Endothelial cell of umbilical vein (primary cell): ENCODE measurements at regions not wholly inside any gene's neighbourhood (a gene's known extent, or its start where the extent isn't known, plus 50 kb on each side); places are given as distances from the start of the nearest gene placed in this dataset.

ENCODE experiments used
- EZH2 ChIP-seq: IDR thresholded peaks from 2 replicates; pipeline ENCODE4 v1.6.1; 2012; ENCODE audit warnings: borderline replicate concordance, low read depth, mild to moderate bottlenecking, moderate library complexity, low read length, inconsistent platforms; ENCODE audit not compliant: severe bottlenecking
- POLR2A ChIP-seq: IDR thresholded peaks from 2 replicates; pipeline ENCODE4 v1.6.1; 2012; ENCODE audit warnings: low read depth, mild to moderate bottlenecking, control low read depth, low read length
- TF ChIP-seq, protein P1 (sequence below), 2 donors: IDR thresholded peaks; 1 replicate in 1 of 2; 2 replicates in 1 of 2; pipeline ENCODE4 v1.5.1; 2011; ENCODE audit warnings: low read length in 2 of 2, mild to moderate bottlenecking in 2 of 2, moderate library complexity in 2 of 2, control low read depth in 1 of 2, inconsistent platforms in 1 of 2, low read depth in 1 of 2; ENCODE audit not compliant: insufficient read depth in 1 of 2; ENCODE audit errors: extremely low read depth in 1 of 2
- TF ChIP-seq, protein P2 (sequence below): IDR thresholded peaks from 2 replicates; pipeline ENCODE4 v1.6.1; 2011; ENCODE audit not compliant: insufficient read depth, insufficient read length

DNA sequence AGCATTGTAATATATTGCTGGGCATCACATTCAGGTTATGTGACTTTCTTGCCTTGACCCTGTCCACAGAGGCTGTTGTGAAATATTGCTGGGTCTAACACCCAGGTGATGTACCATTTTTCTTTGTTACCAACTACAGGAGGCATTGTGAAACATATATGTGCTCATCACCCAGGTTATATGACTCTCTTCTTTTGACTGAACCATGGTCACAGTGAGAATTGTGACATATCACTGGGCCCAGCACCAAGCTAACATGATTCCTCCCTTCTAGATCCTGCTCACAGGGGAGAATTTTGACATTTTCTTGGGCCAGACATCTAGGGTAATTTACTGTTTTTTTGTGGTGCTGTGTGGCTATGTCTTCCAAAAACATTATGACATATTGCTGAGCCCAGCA is 326.7 kb downstream of the RPS4Y2 start:
- TF ChIP-seq, protein P1, sequence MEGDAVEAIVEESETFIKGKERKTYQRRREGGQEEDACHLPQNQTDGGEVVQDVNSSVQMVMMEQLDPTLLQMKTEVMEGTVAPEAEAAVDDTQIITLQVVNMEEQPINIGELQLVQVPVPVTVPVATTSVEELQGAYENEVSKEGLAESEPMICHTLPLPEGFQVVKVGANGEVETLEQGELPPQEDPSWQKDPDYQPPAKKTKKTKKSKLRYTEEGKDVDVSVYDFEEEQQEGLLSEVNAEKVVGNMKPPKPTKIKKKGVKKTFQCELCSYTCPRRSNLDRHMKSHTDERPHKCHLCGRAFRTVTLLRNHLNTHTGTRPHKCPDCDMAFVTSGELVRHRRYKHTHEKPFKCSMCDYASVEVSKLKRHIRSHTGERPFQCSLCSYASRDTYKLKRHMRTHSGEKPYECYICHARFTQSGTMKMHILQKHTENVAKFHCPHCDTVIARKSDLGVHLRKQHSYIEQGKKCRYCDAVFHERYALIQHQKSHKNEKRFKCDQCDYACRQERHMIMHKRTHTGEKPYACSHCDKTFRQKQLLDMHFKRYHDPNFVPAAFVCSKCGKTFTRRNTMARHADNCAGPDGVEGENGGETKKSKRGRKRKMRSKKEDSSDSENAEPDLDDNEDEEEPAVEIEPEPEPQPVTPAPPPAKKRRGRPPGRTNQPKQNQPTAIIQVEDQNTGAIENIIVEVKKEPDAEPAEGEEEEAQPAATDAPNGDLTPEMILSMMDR (IDR thresholded peaks at IDR 0.05; ENCODE audit: extremely low read depth in 1 of 2, insufficient read depth in 1 of 2, low read depth in 1 of 2, low read length in 2 of 2) = no peak
- TF ChIP-seq POLR2A (no peak), EZH2 (no peak)
- TF ChIP-seq, protein P2, sequence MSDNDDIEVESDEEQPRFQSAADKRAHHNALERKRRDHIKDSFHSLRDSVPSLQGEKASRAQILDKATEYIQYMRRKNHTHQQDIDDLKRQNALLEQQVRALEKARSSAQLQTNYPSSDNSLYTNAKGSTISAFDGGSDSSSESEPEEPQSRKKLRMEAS = no peak
